Thoracic aorta (tissue), 2 donors: ENCODE measurements at regions not wholly inside any gene's neighbourhood (a gene's known extent, or its start where the extent isn't known, plus 50 kb on each side); places are given as distances from the start of the nearest gene placed in this dataset.
"Not testable (repeated sequence)": the region's sequence is repeated elsewhere in the genome, so short reads cannot be mapped to it uniquely, and the experiment has no call there.

Source experiments
- ATAC-seq: fragments of 150-250 bp; one replicate; pipeline ENCODE4 v1.8.0; 2017; ENCODE audit warnings: low read depth; ENCODE audit not compliant: insufficient number of reproducible peaks, low FRiP score
- DNase-seq: peaks from one replicate; pipeline ENCODE4 v3.0.0-alpha.2; 2020; ENCODE audit warnings: low spot score
- H3K27ac ChIP-seq, 2 donors: fragments of 200-600 bp; sonication (generic); 1 replicate in 1 of 2; 2 replicates in 1 of 2; pipeline ENCODE4 v1.5.1; 2016; ENCODE audit warnings: mild to moderate bottlenecking in 2 of 2, moderate library complexity in 2 of 2
- H3K27me3 ChIP-seq: fragments of 200-600 bp; sonication (generic); replicated peaks from 2 replicates; pipeline ENCODE4 v1.6.0; 2016; ENCODE audit warnings: mild to moderate bottlenecking; ENCODE audit not compliant: insufficient read depth
- H3K36me3 ChIP-seq: fragments of 200-600 bp; sonication (generic); one replicate; pipeline ENCODE4 v1.5.1; 2016
- H3K4me1 ChIP-seq, 2 donors: fragments of 200-600 bp; sonication (generic); 1 replicate in 1 of 2; 2 replicates in 1 of 2; pipeline versions ENCODE4 v1.5.1 to v1.6.0; 2016; ENCODE audit warnings: low read depth in 2 of 2, mild to moderate bottlenecking in 1 of 2; ENCODE audit not compliant: control insufficient read depth in 1 of 2
- H3K4me3 ChIP-seq: fragments of 200-600 bp; sonication (generic); 2 replicates; pipeline ENCODE4 v1.5.1; 2016; ENCODE audit warnings: mild to moderate bottlenecking
- H3K9me3 ChIP-seq: fragments of 200-600 bp; sonication (generic); 2 replicates; pipeline ENCODE4 v1.5.1; 2016
- CTCF ChIP-seq: fragments of 200-600 bp; sonication (generic); IDR thresholded peaks from one replicate; pipeline ENCODE4 v1.5.1; 2019; ENCODE audit warnings: antibody characterized with exemption

- not testable (repeated sequence) for H3K36me3 ChIP-seq, H3K4me3 ChIP-seq, H3K4me1 ChIP-seq, ATAC-seq, H3K27me3 ChIP-seq, DNase-seq, H3K27ac ChIP-seq, H3K9me3 ChIP-seq
These were observed 89.1 kb downstream of the FAM72B start for GRCh38 chr1:121095014-121095413.

GRCh38 chr1:121097127-121097866 lies 86.8 kb downstream of the FAM72B start:
- peak; percentile 74 for TF ChIP-seq CTCF
- H3K9me3 ChIP-seq, H3K27me3 ChIP-seq, H3K4me1 ChIP-seq, H3K36me3 ChIP-seq: not testable (repeated sequence)
- ATAC-seq (peak; percentile 70), DNase-seq (peak; percentile 40)
- peak overlapping the region; percentile 60 for H3K4me3 ChIP-seq
- peak overlapping the region in 1 of 2 donors; percentile 47 for H3K27ac ChIP-seq

GRCh38 chr1:121097867-121098215 lies 86.3 kb downstream of the FAM72B start:
- peak overlapping the region; percentile 60 for H3K4me3 ChIP-seq
- not testable (repeated sequence) for H3K36me3 ChIP-seq, H3K4me1 ChIP-seq, ATAC-seq, H3K9me3 ChIP-seq, H3K27ac ChIP-seq, H3K27me3 ChIP-seq, DNase-seq

GRCh38 chr1:121109025-121109424 lies 75.1 kb downstream of the FAM72B start:
- H3K9me3 ChIP-seq, H3K27ac ChIP-seq, H3K4me3 ChIP-seq, H3K36me3 ChIP-seq, H3K4me1 ChIP-seq, ATAC-seq, DNase-seq, H3K27me3 ChIP-seq: not testable (repeated sequence)

GRCh38 chr1:121116522-121117297 lies 67.4 kb downstream of the FAM72B start:
- H3K27ac ChIP-seq = peak overlapping the region; percentile 53 to 56
- H3K36me3 ChIP-seq, H3K9me3 ChIP-seq, ATAC-seq, H3K27me3 ChIP-seq, H3K4me1 ChIP-seq, DNase-seq: not testable (repeated sequence)
- H3K4me3 ChIP-seq = peak overlapping the region; percentile 68

- not testable (repeated sequence) for H3K4me1 ChIP-seq, DNase-seq, H3K9me3 ChIP-seq, H3K27me3 ChIP-seq, H3K36me3 ChIP-seq
- peak; percentile 97 for ATAC-seq
- peak overlapping the region; percentile 68 for H3K4me3 ChIP-seq
- peak overlapping the region; percentile 53 to 56 for H3K27ac ChIP-seq
These were observed 66.9 kb downstream of the FAM72B start for GRCh38 chr1:121117298-121117611.

- not testable (repeated sequence) for H3K4me1 ChIP-seq, H3K36me3 ChIP-seq, DNase-seq, H3K27me3 ChIP-seq, H3K9me3 ChIP-seq
- peak; percentile 22 for ATAC-seq
- Histone ChIP-seq H3K4me3 (peak overlapping the region; percentile 69), H3K27ac (peak overlapping the region; percentile 58 to 60)
These were observed 66.3 kb downstream of the FAM72B start for GRCh38 chr1:121117622-121118479.
